Calu3 (cell line): ENCODE measurements at regions not wholly inside any gene's neighbourhood (a gene's known extent, or its start where the extent isn't known, plus 50 kb on each side); places are given as distances from the start of the nearest gene placed in this dataset.

ENCODE experiments used
- BruUV-seq: library from RNA; stranded (reverse); fragments of 400-500 nt; replicated peaks from 2 replicates; lab custom pipeline; 2021; lab: Mats Ljungman, UMichigan
- CTCF ChIA-PET: fragments of 300-600 bp; sonication (Branson Sonifier 250); formaldehyde crosslinking; loops from one replicate; lab custom pipeline; 2022; ENCODE audit warnings: antibody characterized with exemption; lab: Charles Lee
- DNase-seq: peaks from one replicate; pipeline ENCODE4 v3.0.0; 2022
- H3K27ac Mint-ChIP-seq: one replicate; pipeline ENCODE4 v1.8.0; 2022; ENCODE audit warnings: mixed read lengths; ENCODE audit not compliant: unreplicated experiment
- H3K27me3 Mint-ChIP-seq: one replicate; pipeline ENCODE4 v1.8.0; 2022; ENCODE audit warnings: mixed read lengths; ENCODE audit not compliant: unreplicated experiment
- H3K36me3 Mint-ChIP-seq: one replicate; pipeline ENCODE4 v1.8.0; 2022; ENCODE audit warnings: mild to moderate bottlenecking, moderate library complexity, mixed read lengths; ENCODE audit not compliant: insufficient read depth, unreplicated experiment
- H3K4me1 Mint-ChIP-seq: one replicate; pipeline ENCODE4 v1.8.0; 2022; ENCODE audit warnings: mild to moderate bottlenecking, low read depth, mixed read lengths; ENCODE audit not compliant: unreplicated experiment
- H3K4me3 Mint-ChIP-seq: one replicate; pipeline ENCODE4 v1.8.0; 2022; ENCODE audit warnings: mild to moderate bottlenecking, low read depth, moderate library complexity, mixed read lengths; ENCODE audit not compliant: unreplicated experiment
- H3K9me3 Mint-ChIP-seq: one replicate; pipeline ENCODE4 v1.8.0; 2022; ENCODE audit warnings: low read depth, mixed read lengths; ENCODE audit not compliant: unreplicated experiment
- intact Hi-C: fragments of 100-400 bp; cut with micrococcal nuclease; formaldehyde crosslinking; loops from one replicate; pipeline ENCODE4 v1.10.0; 2022; ENCODE audit not compliant: unreplicated experiment
- TF ChIP-seq, protein P1 (sequence below): fragments of 200-600 bp; IDR thresholded peaks from one replicate; pipeline ENCODE4 v1.8.0; 2022; ENCODE audit warnings: antibody characterized with exemption; ENCODE audit not compliant: unreplicated experiment

DNA sequence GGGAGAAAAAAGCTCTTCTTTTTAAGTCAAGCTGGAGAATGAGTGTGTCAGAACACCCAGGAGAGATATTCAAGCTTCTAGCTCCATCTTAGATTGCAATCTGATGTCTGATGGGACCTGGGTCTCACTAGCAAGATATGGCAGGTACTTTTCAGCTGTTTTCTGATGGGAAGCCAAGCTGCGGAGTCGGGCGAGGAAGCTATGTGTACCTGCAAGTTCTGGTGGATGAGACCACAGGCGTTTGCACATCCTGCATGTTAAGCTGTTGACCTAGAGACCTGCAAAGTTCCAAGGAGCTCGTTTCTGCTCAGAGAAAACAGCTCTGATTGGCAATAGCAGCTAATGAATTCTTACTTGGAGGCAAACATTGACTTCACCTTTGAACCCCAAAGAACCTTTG is 167.3 kb upstream of the GATB start:
- intact Hi-C loops = no loop called here
- peaks cover 4% of the 10 kb centered on the region for H3K9me3 Mint-ChIP-seq
- no peak overlapping the region for H3K4me3 Mint-ChIP-seq
- no peaks in the 10 kb centered on the region for H3K36me3 Mint-ChIP-seq
- BruUV-seq = no TSS peak
- no peaks in the 10 kb centered on the region for H3K4me1 Mint-ChIP-seq
- peaks cover 86% of the 10 kb centered on the region for H3K27me3 Mint-ChIP-seq
- TF ChIP-seq, protein P1, sequence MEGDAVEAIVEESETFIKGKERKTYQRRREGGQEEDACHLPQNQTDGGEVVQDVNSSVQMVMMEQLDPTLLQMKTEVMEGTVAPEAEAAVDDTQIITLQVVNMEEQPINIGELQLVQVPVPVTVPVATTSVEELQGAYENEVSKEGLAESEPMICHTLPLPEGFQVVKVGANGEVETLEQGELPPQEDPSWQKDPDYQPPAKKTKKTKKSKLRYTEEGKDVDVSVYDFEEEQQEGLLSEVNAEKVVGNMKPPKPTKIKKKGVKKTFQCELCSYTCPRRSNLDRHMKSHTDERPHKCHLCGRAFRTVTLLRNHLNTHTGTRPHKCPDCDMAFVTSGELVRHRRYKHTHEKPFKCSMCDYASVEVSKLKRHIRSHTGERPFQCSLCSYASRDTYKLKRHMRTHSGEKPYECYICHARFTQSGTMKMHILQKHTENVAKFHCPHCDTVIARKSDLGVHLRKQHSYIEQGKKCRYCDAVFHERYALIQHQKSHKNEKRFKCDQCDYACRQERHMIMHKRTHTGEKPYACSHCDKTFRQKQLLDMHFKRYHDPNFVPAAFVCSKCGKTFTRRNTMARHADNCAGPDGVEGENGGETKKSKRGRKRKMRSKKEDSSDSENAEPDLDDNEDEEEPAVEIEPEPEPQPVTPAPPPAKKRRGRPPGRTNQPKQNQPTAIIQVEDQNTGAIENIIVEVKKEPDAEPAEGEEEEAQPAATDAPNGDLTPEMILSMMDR = no peak
- CTCF ChIA-PET = no interaction called here
- no peak for DNase-seq
- no peak overlapping the region for H3K27ac Mint-ChIP-seq

DNA sequence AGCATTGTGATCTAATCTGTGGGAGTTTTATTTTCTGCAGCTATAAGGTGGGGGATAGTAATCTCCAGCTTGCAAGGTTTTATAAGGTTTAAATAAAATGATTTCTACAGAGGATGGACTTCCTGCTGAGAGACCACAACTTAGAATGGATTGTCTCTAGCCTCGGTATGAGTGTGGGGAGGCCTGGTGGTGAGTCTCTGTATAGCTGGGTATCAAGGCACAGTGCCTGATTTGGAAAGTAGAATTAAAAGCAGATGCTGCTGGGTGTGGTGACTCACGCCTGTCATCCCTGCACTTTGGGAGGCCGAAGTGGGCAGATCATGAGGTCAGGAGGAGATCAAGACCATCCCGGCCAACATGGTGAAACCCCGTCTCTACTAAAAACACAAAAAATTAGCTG is 162.0 kb upstream of the GATB start:
- Mint-ChIP-seq H3K27me3 (peaks cover 50% of the 10 kb centered on the region), H3K9me3 (peaks cover 4% of the 10 kb centered on the region), H3K36me3 (no peaks in the 10 kb centered on the region), H3K4me1 (no peaks in the 10 kb centered on the region), H3K4me3 (no peak overlapping the region), H3K27ac (no peak overlapping the region)
- no peak for DNase-seq
- CTCF ChIA-PET = no interaction called here
- TF ChIP-seq, protein P1 = no peak
- intact Hi-C loops = no loop called here
- BruUV-seq = no TSS peak

DNA sequence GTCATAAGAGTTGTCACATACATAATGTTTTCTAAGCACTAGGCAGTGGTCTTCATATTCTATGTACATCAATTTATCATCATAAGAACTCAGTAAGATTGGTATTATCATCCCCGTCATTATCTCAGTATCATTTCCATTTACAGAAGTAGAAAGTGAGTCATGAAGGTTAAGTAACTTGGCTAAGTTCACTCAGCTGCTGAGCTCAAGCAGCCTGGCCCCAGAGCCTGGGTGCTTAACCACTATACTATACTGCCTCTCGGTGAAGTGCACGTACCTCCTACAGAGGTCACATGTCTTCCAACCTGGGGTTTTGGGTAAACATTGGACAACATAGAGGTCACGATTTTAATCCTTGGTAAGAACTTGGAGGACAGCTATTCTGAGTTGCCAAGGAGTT is 161.5 kb upstream of the GATB start:
- no TSS peak for BruUV-seq
- no peak for DNase-seq
- intact Hi-C loops = no loop called here
- no peaks in the 10 kb centered on the region for H3K36me3 Mint-ChIP-seq
- TF ChIP-seq, protein P1 = no peak
- no peak overlapping the region for H3K27ac Mint-ChIP-seq
- peaks cover 45% of the 10 kb centered on the region for H3K27me3 Mint-ChIP-seq
- H3K9me3 Mint-ChIP-seq = peaks cover 4% of the 10 kb centered on the region
- no peak overlapping the region for H3K4me3 Mint-ChIP-seq
- CTCF ChIA-PET = no interaction called here
- no peaks in the 10 kb centered on the region for H3K4me1 Mint-ChIP-seq

DNA sequence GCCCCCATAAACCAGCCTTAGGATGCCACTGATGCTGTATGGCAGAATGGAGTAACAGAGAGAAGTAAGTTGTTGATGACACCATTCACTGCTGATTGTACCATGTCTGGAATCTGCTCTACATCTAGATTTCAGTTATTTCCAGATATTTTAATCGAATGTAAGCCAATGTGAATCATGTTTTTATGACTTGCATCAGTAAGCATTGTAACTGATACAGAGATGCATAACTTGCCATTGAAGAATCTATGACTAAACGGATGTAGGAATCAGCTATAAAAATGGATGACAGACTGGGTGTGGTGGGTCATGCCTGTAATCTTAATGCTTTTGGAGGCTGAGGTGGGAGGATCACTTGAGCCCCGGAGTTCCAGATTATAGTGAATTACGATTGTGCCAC is 161.0 kb upstream of the GATB start:
- CTCF ChIA-PET = no interaction called here
- no peaks in the 10 kb centered on the region for H3K4me1 Mint-ChIP-seq
- no peaks in the 10 kb centered on the region for H3K36me3 Mint-ChIP-seq
- TF ChIP-seq, protein P1 = no peak
- intact Hi-C loops = no loop called here
- H3K9me3 Mint-ChIP-seq = peaks cover 4% of the 10 kb centered on the region
- H3K27me3 Mint-ChIP-seq = peaks cover 40% of the 10 kb centered on the region
- BruUV-seq = no TSS peak
- no peak overlapping the region for H3K27ac Mint-ChIP-seq
- no peak overlapping the region for H3K4me3 Mint-ChIP-seq
- DNase-seq = no peak
